AG04449 (cell line): ENCODE measurements at regions not wholly inside any gene's neighbourhood (a gene's known extent, or its start where the extent isn't known, plus 50 kb on each side); places are given as distances from the start of the nearest gene placed in this dataset.

Source experiments
- CTCF ChIA-PET: fragments of 350-600 bp; formaldehyde crosslinking; extraction: SDS; loops from one replicate; lab custom pipeline; 2021; ENCODE audit warnings: antibody characterized with exemption; lab: Yijun Ruan, JAX
- POLR2A ChIA-PET: fragments of 400-600, 350-600 bp; formaldehyde crosslinking; extraction: SDS; loops from one replicate; lab custom pipeline; 2020; ENCODE audit warnings: antibody characterized with exemption, inconsistent platforms; lab: Yijun Ruan, JAX
- DNase-seq: peaks from one replicate; pipeline ENCODE4 v3.0.0-alpha.2; 2010; ENCODE audit warnings: low read depth, low spot score
- H3K4me3 ChIP-seq: 2 replicates; pipeline ENCODE4 v1.5.1; 2011; ENCODE audit warnings: low read depth, mild to moderate bottlenecking, control low read depth, low read length
- TF ChIP-seq, protein P1 (sequence below): IDR thresholded peaks from one replicate; pipeline ENCODE4 v1.5.1; 2011; ENCODE audit warnings: mild to moderate bottlenecking, moderate library complexity, low read length, control low read depth, inconsistent platforms; ENCODE audit not compliant: insufficient read depth; ENCODE audit errors: missing control alignments

DNA sequence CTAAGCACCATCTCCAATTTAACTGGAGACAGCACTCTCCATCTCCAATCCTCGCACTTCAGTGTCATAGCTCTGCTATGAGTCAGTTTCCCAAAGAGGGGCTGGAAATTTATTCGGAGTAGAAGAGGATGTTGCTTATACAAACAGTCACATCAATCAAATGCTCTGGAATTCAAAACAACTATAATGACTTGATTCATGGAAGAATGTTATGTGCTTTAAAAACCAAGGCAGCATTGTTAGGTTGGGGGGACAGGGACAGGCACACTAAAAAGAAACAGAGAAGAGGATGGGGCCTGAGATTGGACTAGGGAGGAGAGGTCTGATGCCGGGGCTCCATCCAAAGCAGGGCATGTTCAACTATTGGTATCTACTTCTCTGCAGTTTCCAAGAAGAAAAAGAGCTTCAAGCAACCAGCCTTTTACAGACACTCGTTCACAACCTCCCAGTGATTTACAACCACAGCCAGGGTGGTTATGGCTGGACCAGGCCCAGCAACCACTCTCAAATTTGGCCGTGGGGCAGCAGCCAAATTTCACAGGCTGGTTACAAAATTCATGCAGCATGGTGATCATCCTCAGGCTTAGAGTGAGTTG, 117.5 kb upstream of the ZNF366 start:
- POLR2A ChIA-PET = interaction anchor here (0.7 kb wide), 1 partner anchor 172 kb away, joined by 3 read pairs; no protein-coding TSS in a partner anchor
- peak overlapping the region; percentile 18 for H3K4me3 ChIP-seq
- no peak for DNase-seq
- CTCF ChIA-PET = interaction anchor here (0.7 to 2.1 kb wide), 5 partner anchors 9 to 258 kb away, joined by 3 to 6 read pairs (median 3); no protein-coding TSS in a partner anchor
- TF ChIP-seq, protein P1, sequence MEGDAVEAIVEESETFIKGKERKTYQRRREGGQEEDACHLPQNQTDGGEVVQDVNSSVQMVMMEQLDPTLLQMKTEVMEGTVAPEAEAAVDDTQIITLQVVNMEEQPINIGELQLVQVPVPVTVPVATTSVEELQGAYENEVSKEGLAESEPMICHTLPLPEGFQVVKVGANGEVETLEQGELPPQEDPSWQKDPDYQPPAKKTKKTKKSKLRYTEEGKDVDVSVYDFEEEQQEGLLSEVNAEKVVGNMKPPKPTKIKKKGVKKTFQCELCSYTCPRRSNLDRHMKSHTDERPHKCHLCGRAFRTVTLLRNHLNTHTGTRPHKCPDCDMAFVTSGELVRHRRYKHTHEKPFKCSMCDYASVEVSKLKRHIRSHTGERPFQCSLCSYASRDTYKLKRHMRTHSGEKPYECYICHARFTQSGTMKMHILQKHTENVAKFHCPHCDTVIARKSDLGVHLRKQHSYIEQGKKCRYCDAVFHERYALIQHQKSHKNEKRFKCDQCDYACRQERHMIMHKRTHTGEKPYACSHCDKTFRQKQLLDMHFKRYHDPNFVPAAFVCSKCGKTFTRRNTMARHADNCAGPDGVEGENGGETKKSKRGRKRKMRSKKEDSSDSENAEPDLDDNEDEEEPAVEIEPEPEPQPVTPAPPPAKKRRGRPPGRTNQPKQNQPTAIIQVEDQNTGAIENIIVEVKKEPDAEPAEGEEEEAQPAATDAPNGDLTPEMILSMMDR = no peak

DNA sequence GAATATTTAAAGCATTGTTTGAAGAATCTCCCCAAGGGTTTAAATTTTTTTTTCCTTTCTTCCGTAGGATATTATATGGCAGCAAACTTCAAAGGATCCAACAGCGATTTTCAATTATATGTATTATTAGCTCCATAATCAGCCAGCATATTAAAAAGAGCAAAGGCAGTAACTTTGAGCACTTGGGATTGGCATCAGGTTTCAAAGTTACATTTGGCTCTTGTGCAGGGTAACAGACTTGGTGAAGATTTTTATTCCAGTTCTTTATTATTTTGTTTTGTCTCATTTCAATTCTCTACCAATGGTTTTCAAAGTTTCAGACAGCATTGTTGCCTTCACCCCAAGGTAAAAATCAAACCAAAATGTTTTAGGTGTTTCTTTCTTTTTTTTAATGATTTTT, 116.7 kb upstream of the ZNF366 start:
- TF ChIP-seq, protein P1 = no peak
- no peak for DNase-seq
- no peak overlapping the region for H3K4me3 ChIP-seq
- ChIA-PET CTCF (interaction anchor here (1.1 to 3.3 kb wide), 3 partner anchors 9 to 13 kb away, joined by 3 to 61 read pairs (median 4); no protein-coding TSS in a partner anchor), POLR2A (no interaction called here)

DNA sequence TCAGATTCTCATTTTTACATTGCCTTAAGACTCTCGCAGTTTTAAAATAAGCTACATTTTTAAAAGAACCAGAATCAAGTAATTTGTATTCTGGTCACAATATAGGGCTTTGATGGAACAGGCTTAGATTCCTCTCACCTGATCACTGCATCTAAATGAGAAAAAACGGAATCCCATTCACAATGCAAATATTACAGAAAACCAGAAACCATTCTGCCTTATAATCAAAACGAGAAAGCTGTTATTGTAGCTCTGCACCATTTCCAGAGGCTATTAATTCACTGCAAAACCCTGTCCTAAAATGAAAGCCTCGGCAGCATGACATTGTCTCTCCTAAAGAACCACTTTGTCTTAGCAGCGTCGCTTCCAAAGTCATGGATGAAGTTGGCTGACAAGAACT, 116.1 kb upstream of the ZNF366 start:
- TF ChIP-seq, protein P1 = no peak
- H3K4me3 ChIP-seq = no peak overlapping the region
- ChIA-PET POLR2A (no interaction called here), CTCF (interaction anchor here (1.2 to 3.3 kb wide), 3 partner anchors 9 to 211 kb away, joined by 3 to 61 read pairs (median 4); no protein-coding TSS in a partner anchor)
- no peak for DNase-seq

DNA sequence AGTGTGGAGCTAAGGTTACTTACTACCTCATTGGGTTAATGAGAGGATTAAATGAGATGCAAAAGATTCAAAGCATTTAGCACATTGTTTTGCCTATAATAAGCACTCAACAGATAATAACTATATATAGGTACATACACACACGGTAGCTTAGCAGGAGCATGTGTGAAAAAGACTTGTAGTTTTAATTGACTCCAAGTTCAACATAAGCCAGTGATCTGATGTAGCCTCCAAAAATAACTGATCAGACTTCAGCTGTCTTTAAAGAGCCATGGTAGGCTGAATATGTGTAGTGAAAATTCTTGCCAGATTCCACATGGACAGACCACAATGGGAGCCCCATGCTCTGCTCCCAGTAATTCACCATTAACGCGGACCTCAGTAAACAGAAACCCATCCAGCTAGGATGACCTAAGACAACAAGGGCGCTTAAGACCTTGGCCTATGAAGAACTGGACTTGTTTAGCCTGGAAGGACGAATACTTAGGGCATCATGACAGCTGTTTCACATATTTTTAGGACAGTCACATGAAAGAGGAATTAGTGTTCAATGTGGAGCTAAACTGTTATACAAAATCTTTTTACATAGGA, 115.1 kb upstream of the ZNF366 start:
- H3K4me3 ChIP-seq = no peak overlapping the region
- CTCF ChIA-PET = interaction anchor here (0.7 to 3.3 kb wide), 5 partner anchors 8 to 210 kb away, joined by 3 to 61 read pairs (median 4); no protein-coding TSS in a partner anchor
- DNase-seq = no peak
- TF ChIP-seq, protein P1 = no peak
- POLR2A ChIA-PET = interaction anchor here (0.7 kb wide), 1 partner anchor 219 kb away, joined by 3 read pairs; no protein-coding TSS in a partner anchor

DNA sequence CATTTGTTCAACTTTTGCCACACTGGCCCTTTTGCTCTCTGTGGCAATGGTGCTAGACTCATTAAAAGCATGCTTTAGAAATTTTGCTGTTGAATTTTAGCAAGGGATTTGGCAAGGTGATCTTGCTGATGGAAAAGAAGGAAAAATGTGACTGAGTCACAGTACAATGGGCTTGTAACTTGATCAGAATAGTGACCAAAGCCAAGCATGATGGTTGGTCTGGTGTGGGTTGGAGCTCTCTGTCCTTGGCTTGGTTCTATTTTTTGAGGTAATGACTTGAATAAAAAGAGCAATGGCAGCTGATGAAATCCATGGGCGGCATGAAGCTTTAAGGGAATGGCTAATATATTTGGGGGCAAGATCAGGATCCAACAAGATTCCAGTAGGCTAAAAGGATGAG, 114.4 kb upstream of the ZNF366 start:
- H3K4me3 ChIP-seq = no peak overlapping the region
- no peak for DNase-seq
- TF ChIP-seq, protein P1 = no peak
- CTCF ChIA-PET = interaction anchor here (1.8 to 3.3 kb wide), 2 partner anchors 11 to 12 kb away, joined by 5 to 61 read pairs; no protein-coding TSS in a partner anchor
- POLR2A ChIA-PET = interaction anchor here (0.7 kb wide), 1 partner anchor 220 kb away, joined by 3 read pairs; no protein-coding TSS in a partner anchor

DNA sequence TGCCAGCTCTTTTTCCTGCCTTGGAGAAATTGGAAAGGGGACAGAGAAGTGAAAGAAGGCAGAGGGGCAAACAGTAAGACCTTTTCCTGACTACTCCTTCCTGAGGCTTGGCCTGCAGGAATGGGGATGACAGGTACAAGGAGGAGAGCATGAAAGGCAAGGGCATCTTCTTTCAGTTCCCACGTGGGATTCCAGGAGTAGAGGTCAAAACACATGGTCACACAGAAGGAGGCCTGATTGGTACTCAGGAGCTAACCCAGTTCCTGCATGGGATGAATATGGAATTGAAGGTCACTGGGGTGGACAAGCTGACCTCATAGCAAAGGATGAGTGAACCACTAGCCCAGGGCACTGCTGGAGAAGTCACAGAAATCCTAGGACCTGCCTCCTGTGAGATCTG, 112.5 kb upstream of the ZNF366 start:
- DNase-seq = no peak
- POLR2A ChIA-PET = no interaction called here
- no peak overlapping the region for H3K4me3 ChIP-seq
- TF ChIP-seq, protein P1 = no peak
- CTCF ChIA-PET = interaction anchor here (0.9 to 2.1 kb wide), 4 partner anchors 9 to 214 kb away, joined by 3 to 24 read pairs (median 4); no protein-coding TSS in a partner anchor
